SK-N-SH treated with all-trans-retinoic acid at 6 μM for 48 hours (cell line): ENCODE measurements at regions not wholly inside any gene's neighbourhood (a gene's known extent, or its start where the extent isn't known, plus 50 kb on each side); places are given as distances from the start of the nearest gene placed in this dataset.

Experiments used
- ATAC-seq: fragments of 200-7000 bp; cut with Tn5 transposase; 3 replicates; pipeline ENCODE4 v1.9.1; 2020; ENCODE audit warnings: mild to moderate bottlenecking, moderate library complexity
- ARNTL ChIP-seq: fragments of 450-650 bp; formaldehyde crosslinking; IDR thresholded peaks from 2 replicates; pipeline ENCODE4 v1.5.0; 2020; ENCODE audit warnings: low read depth, mild to moderate bottlenecking, moderate library complexity, borderline replicate concordance
- BACH2 ChIP-seq: fragments of 250-450 bp; sonication (Bioruptor Pico); IDR thresholded peaks from 2 replicates; pipeline ENCODE4 v1.9.0; 2021; ENCODE audit warnings: mild to moderate bottlenecking, borderline replicate concordance
- CSDC2 ChIP-seq: fragments of 250-450 bp; sonication (Bioruptor Pico); IDR thresholded peaks from 2 replicates; pipeline ENCODE4 v1.5.0; 2020; ENCODE audit warnings: mild to moderate bottlenecking, moderate library complexity
- ESRRG ChIP-seq: fragments of 250-450 bp; sonication (Bioruptor Pico); IDR thresholded peaks from 2 replicates; pipeline ENCODE4 v1.6.1; 2021; ENCODE audit warnings: mild to moderate bottlenecking
- GLIS3 ChIP-seq: fragments of 250-450 bp; sonication (Bioruptor Pico); IDR thresholded peaks from 2 replicates; pipeline ENCODE4 v1.5.0; 2020; ENCODE audit warnings: mild to moderate bottlenecking, moderate library complexity
- ISL1 ChIP-seq: fragments of 250-450 bp; sonication (Bioruptor Pico); IDR thresholded peaks from 2 replicates; pipeline ENCODE4 v2.1.2; 2022; ENCODE audit warnings: mild to moderate bottlenecking, moderate library complexity
- PPARA ChIP-seq: fragments of 250-450 bp; sonication (Bioruptor Pico); IDR thresholded peaks from 2 replicates; pipeline ENCODE4 v1.5.0; 2020; ENCODE audit warnings: mild to moderate bottlenecking, borderline replicate concordance
- RARB ChIP-seq: fragments of 250-450 bp; sonication (Bioruptor Pico); IDR thresholded peaks from 2 replicates; pipeline ENCODE4 v1.8.0; 2021; ENCODE audit warnings: mild to moderate bottlenecking, moderate library complexity
- SNAI2 ChIP-seq: fragments of 250-450 bp; sonication (Bioruptor Pico); IDR thresholded peaks from 2 replicates; pipeline ENCODE4 v1.5.0; 2020; ENCODE audit warnings: mild to moderate bottlenecking, moderate library complexity
- TCF4 ChIP-seq: fragments of 250-450 bp; sonication (Bioruptor Pico); IDR thresholded peaks from 2 replicates; pipeline ENCODE4 v1.8.0; 2021; ENCODE audit warnings: mild to moderate bottlenecking, moderate library complexity, borderline replicate concordance
- TOX ChIP-seq: fragments of 250-450 bp; sonication (Bioruptor Pico); IDR thresholded peaks from 2 replicates; pipeline ENCODE4 v1.8.0; 2021; ENCODE audit warnings: mild to moderate bottlenecking, moderate library complexity, borderline replicate concordance
- ZC3H10 ChIP-seq: fragments of 250-450 bp; sonication (Bioruptor Pico); IDR thresholded peaks from 2 replicates; pipeline ENCODE4 v1.5.1; 2021; ENCODE audit warnings: mild to moderate bottlenecking, moderate library complexity
- ZFP3 ChIP-seq: fragments of 250-450 bp; sonication (Bioruptor Pico); IDR thresholded peaks from 2 replicates; pipeline ENCODE4 v1.5.0; 2020; ENCODE audit warnings: mild to moderate bottlenecking, moderate library complexity
- ZFP30 ChIP-seq: fragments of 450-650 bp; formaldehyde crosslinking; IDR thresholded peaks from 2 replicates; pipeline ENCODE4 v1.5.0; 2022; ENCODE audit warnings: mild to moderate bottlenecking, moderate library complexity
- ZNF565 ChIP-seq: fragments of 450-650 bp; formaldehyde crosslinking; conservative IDR thresholded peaks from 2 replicates; pipeline ENCODE4 v1.5.0; 2020; ENCODE audit warnings: low read depth, mild to moderate bottlenecking, moderate library complexity
- ZNF70 ChIP-seq: fragments of 450-650 bp; formaldehyde crosslinking; IDR thresholded peaks from 2 replicates; pipeline ENCODE4 v1.5.0; 2020; ENCODE audit warnings: mild to moderate bottlenecking, moderate library complexity
- ZNF8 ChIP-seq: fragments of 450-650 bp; formaldehyde crosslinking; IDR thresholded peaks from 2 replicates; pipeline ENCODE4 v1.5.0; 2020; ENCODE audit warnings: mild to moderate bottlenecking, moderate library complexity
- TF ChIP-seq, protein P1 (sequence below): fragments of 250-450 bp; sonication (Bioruptor Pico); IDR thresholded peaks from 2 replicates; pipeline ENCODE4 v1.5.1; 2020; ENCODE audit warnings: low read depth, mild to moderate bottlenecking, moderate library complexity
- TF ChIP-seq, protein P2 (sequence below): fragments of 250-450 bp; sonication (Bioruptor Pico); IDR thresholded peaks from 2 replicates; pipeline ENCODE4 v1.8.0; 2020; ENCODE audit warnings: mild to moderate bottlenecking, moderate library complexity, borderline replicate concordance
- TF ChIP-seq, protein P3 (sequence below): fragments of 250-450 bp; sonication (Bioruptor Pico); IDR thresholded peaks from 2 replicates; pipeline ENCODE4 v1.5.1; 2021; ENCODE audit warnings: mild to moderate bottlenecking, moderate library complexity
- TF ChIP-seq, protein P4 (sequence below): fragments of 250-450 bp; sonication (Bioruptor Pico); IDR thresholded peaks from 2 replicates; pipeline ENCODE4 v1.5.0; 2020; ENCODE audit warnings: mild to moderate bottlenecking, moderate library complexity

DNA sequence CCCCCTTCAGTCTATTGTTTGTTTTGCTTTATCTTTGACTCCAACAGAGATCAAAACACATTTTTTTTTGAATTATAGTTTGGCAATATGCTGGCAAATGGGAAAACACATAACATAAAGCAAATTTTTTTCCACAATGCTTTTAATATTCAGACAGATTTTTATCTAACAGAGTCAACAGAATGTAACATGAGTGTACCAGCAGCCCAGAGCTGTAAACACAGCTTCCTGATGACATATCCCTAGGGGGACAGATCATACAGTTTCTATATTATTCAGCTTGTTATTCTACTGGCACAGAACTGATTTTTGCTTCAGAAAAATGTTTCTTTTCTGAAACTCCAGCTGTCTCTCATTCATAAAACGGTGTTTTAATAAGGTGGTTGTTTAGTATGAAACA lies 168.8 kb downstream of the OLFM4 start:
- no peak for ATAC-seq
- TF ChIP-seq ZNF8 (CRISPR knock-in tag) = no peak
- TF ChIP-seq SNAI2 (CRISPR knock-in tag) = no peak

DNA sequence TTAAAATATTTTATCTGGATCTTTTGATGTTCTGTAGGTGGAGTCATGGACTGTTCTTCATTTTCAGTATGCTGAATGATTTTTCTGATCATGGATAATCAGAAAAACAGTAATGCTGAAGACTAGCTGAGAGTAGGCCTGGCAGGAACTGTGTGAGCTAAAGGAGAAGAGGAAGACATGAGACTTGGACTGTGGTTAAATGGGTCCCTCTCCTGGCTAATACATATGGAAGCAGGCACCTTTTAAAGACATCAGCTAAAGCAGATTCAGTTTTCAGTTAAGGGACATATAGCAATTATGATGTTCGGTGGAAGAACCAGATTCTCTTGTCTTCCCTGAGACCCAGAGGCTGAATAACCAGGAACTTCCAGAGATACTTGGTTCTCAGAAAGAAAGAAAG lies 169.4 kb downstream of the OLFM4 start:
- ATAC-seq = no peak
- no peak for TF ChIP-seq RARB
- TF ChIP-seq, protein P1, sequence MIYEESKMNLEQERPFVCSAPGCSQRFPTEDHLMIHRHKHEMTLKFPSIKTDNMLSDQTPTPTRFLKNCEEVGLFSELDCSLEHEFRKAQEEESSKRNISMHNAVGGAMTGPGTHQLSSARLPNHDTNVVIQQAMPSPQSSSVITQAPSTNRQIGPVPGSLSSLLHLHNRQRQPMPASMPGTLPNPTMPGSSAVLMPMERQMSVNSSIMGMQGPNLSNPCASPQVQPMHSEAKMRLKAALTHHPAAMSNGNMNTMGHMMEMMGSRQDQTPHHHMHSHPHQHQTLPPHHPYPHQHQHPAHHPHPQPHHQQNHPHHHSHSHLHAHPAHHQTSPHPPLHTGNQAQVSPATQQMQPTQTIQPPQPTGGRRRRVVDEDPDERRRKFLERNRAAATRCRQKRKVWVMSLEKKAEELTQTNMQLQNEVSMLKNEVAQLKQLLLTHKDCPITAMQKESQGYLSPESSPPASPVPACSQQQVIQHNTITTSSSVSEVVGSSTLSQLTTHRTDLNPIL = no peak
- no peak for TF ChIP-seq ZFP3 (CRISPR knock-in tag)
- TF ChIP-seq ZC3H10 (CRISPR knock-in tag) = no peak
- TF ChIP-seq, protein P2, sequence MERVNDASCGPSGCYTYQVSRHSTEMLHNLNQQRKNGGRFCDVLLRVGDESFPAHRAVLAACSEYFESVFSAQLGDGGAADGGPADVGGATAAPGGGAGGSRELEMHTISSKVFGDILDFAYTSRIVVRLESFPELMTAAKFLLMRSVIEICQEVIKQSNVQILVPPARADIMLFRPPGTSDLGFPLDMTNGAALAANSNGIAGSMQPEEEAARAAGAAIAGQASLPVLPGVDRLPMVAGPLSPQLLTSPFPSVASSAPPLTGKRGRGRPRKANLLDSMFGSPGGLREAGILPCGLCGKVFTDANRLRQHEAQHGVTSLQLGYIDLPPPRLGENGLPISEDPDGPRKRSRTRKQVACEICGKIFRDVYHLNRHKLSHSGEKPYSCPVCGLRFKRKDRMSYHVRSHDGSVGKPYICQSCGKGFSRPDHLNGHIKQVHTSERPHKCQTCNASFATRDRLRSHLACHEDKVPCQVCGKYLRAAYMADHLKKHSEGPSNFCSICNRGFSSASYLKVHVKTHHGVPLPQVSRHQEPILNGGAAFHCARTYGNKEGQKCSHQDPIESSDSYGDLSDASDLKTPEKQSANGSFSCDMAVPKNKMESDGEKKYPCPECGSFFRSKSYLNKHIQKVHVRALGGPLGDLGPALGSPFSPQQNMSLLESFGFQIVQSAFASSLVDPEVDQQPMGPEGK (CRISPR knock-in tag) = no peak
- no peak for TF ChIP-seq ZNF565 (CRISPR knock-in tag)
- no peak for TF ChIP-seq ARNTL (CRISPR knock-in tag)
- TF ChIP-seq PPARA = no peak
- no peak for TF ChIP-seq ZNF70
- TF ChIP-seq SNAI2 (CRISPR knock-in tag) = no peak
- TF ChIP-seq, protein P3, sequence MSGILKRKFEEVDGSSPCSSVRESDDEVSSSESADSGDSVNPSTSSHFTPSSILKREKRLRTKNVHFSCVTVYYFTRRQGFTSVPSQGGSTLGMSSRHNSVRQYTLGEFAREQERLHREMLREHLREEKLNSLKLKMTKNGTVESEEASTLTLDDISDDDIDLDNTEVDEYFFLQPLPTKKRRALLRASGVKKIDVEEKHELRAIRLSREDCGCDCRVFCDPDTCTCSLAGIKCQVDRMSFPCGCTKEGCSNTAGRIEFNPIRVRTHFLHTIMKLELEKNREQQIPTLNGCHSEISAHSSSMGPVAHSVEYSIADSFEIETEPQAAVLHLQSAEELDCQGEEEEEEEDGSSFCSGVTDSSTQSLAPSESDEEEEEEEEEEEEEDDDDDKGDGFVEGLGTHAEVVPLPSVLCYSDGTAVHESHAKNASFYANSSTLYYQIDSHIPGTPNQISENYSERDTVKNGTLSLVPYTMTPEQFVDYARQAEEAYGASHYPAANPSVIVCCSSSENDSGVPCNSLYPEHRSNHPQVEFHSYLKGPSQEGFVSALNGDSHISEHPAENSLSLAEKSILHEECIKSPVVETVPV = no peak
- no peak for TF ChIP-seq ZNF8 (CRISPR knock-in tag)
- TF ChIP-seq ZFP30 (CRISPR knock-in tag) = no peak
- TF ChIP-seq BACH2 = no peak

DNA sequence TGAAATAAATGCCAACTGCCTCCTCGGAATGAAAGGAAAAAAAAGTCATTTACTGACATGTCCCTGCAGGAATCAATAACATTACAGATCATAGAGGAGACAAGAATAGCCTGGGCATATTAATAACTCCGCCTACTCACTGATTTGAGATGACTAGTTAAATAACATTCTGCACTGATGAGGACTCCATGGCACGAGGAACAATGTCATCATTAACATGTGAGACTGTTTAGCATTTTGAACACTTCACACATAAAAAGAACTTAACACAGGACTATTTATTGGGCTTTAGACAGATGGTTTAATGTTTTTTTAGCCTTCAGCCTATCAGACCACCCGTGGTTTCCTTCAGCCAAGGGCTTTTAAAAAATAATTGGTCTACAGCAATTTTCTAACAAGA lies 170.1 kb downstream of the OLFM4 start:
- no peak for ATAC-seq
- no peak for TF ChIP-seq BACH2
- no peak for TF ChIP-seq TCF4 (CRISPR knock-in tag)
- TF ChIP-seq ZNF8 (CRISPR knock-in tag) = no peak
- TF ChIP-seq SNAI2 (CRISPR knock-in tag) = no peak
- no peak for TF ChIP-seq ZNF70
- TF ChIP-seq, protein P3 = no peak
- TF ChIP-seq, protein P4, sequence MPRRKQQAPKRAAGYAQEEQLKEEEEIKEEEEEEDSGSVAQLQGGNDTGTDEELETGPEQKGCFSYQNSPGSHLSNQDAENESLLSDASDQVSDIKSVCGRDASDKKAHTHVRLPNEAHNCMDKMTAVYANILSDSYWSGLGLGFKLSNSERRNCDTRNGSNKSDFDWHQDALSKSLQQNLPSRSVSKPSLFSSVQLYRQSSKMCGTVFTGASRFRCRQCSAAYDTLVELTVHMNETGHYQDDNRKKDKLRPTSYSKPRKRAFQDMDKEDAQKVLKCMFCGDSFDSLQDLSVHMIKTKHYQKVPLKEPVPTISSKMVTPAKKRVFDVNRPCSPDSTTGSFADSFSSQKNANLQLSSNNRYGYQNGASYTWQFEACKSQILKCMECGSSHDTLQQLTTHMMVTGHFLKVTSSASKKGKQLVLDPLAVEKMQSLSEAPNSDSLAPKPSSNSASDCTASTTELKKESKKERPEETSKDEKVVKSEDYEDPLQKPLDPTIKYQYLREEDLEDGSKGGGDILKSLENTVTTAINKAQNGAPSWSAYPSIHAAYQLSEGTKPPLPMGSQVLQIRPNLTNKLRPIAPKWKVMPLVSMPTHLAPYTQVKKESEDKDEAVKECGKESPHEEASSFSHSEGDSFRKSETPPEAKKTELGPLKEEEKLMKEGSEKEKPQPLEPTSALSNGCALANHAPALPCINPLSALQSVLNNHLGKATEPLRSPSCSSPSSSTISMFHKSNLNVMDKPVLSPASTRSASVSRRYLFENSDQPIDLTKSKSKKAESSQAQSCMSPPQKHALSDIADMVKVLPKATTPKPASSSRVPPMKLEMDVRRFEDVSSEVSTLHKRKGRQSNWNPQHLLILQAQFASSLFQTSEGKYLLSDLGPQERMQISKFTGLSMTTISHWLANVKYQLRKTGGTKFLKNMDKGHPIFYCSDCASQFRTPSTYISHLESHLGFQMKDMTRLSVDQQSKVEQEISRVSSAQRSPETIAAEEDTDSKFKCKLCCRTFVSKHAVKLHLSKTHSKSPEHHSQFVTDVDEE = no peak
- TF ChIP-seq GLIS3 (CRISPR knock-in tag) = no peak
- TF ChIP-seq CSDC2 (CRISPR knock-in tag) = no peak
- TF ChIP-seq ARNTL (CRISPR knock-in tag) = no peak
- no peak for TF ChIP-seq ZFP3 (CRISPR knock-in tag)
- TF ChIP-seq ESRRG = no peak

DNA sequence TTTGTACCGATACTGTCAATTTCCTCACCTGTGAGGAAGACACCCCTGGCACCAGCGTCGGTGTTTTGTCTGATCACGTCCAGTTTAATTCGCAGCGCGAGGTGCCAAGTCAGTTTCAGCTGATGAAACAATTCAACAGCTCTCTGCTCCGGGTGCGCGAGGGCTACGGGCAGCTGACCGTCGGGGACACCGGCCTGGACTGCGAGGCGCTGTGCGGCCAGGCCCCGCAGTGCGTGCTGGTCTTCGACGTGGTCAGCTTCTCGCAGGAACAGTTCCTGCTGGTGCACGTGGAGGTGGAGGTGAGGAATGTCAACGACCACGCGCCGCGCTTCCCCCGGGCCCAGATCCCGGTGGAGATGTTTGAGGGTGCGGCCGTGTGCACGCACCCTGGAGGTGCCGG lies 171.5 kb downstream of the OLFM4 start:
- ATAC-seq = no peak
- TF ChIP-seq SNAI2 (CRISPR knock-in tag) (no peak), TOX (CRISPR knock-in tag) (no peak), RARB (no peak), ZNF8 (CRISPR knock-in tag) (no peak), ZNF70 (no peak), CSDC2 (CRISPR knock-in tag) (no peak), ZNF565 (CRISPR knock-in tag) (no peak), BACH2 (no peak), PPARA (no peak), ISL1 (no peak), ESRRG (no peak), ZFP30 (CRISPR knock-in tag) (no peak)
- TF ChIP-seq, protein P1 = no peak
- TF ChIP-seq, protein P4 = no peak
